A172 (cell line): ENCODE measurements at regions not wholly inside any gene's neighbourhood (a gene's known extent, or its start where the extent isn't known, plus 50 kb on each side); places are given as distances from the start of the nearest gene placed in this dataset.
"Not testable (repeated sequence)": the region's sequence is repeated elsewhere in the genome, so short reads cannot be mapped to it uniquely, and the experiment has no call there.

ENCODE experiments used
- DNase-seq: peaks from one replicate; pipeline ENCODE4 v3.0.0-alpha.2; 2015; ENCODE audit warnings: low spot score

GRCh38 chr21:33972539-33972938 lies 56.9 kb upstream of the ATP5PO start:
- no peak for DNase-seq

DNA sequence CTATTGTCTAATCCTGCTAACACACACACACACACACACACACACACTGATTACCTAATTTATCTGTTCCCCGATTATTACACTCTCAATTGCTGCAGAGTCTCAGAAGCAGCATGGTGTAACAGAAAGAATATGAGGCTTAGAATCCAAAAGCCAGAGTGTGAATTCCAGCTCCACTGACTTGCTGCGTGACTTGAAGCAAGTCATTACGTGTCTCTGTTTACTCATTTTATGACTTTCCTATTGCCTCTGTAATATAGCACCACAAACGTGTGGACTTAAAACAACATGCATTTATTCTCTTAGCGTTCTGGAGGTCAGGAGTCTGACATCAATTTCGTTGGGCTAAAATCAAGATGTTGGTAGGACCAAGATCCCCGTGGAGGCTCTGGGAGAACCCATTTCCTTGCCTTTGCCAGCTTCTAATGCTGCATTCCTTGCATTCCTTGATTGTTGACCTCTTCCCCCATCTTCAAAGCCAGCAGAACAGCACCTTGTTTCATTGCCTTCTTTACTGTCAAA lies 55.9 kb upstream of the ATP5PO start:
- peak; percentile 83 for DNase-seq

DNA sequence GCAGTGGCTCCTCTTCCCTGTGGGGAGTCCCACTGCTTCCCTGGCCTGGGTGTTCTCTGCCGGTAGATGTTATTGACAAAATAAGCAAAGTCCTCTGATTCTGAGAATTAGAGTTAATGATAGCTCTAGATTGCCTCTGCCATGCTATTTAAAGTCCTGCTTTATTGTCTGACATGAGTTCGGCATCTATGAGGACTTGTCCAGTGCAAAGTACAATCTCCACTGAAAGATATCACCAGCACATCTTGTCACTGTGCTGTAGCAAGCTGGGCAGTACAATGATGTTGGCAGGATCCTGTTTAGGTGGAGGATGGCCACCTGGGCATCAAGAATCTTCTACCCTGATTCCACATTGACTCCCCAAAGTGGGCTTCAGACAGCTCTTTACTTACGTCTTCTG lies 54.0 kb upstream of the ATP5PO start:
- DNase-seq, result no peak

DNA sequence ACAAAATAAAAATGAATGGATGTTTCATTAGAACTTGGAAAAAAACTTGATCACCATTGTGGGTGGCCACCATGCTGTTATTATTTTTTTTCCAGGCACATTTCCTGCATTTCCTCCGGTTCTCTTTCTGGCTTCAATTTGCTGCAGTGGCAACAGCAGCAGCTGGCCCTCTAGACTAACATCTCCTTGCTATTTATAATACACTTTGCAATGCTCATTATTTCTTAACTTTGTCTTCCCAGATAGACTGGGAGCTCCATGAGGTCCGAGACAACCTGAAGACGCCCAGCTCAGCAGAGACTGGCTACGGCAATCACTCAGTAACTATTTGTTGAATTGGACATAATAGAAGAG lies 53.4 kb upstream of the ATP5PO start:
- DNase-seq, result no peak

DNA sequence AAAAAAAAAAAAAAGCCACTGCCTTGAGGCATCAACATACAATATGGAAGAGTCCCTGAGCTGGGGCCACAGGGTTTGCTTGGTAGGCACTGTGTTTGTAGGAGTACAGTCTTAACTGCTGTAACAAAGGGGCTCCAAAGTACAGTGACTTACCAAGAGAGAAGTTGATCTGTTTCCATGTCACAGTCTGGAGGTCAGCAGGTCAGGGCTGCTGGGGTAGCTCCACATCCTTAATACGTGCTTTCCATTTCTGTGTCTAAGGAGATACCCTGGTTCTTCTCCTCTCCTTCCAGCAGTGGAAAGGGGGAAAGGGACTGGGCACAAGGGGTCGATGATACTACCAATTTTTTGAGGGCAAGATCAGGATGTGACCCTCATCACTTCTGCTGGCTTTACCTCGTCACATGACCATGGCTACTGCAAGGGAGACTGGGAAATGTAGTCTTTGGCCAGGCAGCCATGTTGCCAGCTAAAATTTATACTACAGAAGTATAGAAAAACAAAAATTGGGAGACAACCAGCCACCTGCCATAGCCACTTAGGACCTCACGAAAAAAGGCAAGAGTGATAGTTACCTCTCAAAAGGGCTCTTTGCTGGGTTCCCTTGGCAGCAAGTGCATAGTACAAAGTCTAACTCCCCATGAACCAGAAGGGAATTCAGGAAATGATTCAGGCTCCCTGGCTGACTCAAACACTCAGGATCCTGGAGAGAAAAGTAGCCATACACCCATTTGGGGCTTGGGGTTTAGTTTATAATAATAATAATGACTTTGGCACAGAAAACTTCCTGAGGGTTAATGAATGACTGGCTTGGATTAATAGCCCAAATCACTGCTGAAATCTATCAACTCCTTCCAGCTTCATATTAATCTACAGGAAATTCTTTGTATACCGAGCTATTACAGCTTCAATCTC lies 52.7 kb upstream of the ATP5PO start:
- DNase-seq, result peak; percentile 80

DNA sequence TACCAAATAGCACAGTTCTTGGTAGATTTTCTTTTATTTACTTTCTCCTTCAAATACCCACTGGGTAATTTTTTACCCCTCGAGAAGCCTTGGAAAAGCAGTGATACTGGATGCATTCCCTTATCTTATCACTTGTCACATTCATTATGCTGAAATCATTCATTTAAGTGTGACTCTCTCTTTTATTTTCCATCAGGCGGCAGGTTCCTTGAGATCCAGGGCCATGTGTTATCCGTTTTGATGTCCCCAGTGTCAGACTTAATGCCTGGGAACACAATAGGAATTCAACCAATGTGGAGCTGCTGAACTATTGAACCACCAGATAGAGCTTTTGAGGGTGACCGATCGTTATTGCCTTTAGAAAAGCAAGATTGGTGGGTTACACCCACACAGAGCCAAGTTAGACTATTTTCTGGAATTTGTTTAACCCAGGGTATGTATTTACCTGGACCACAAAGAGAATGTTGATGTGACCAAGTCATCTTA lies 51.5 kb upstream of the ATP5PO start:
- DNase-seq, result peak; percentile 59

- no peak for DNase-seq
Measured at GRCh38 chr21:33966324-33966949, 50.8 kb upstream of the ATP5PO start.

DNA sequence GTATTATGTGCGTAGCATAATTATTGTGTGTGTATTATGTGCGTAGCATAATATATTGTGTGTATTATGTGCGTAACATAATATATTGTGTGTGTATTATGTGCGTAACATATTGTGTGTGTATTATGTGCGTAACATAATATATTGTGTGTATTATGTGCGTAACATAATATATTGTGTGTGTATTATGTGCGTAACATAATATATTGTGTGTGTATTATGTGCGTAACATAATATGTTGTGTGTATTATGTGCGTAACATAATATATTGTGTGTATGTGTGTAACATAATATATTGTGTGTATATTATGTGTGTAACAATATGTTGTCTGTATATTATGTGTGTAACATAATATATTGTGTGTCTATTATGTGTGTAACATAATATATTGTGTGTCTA lies 50.1 kb upstream of the ATP5PO start:
- DNase-seq, result not testable (repeated sequence)
